Neuron (in vitro differentiated cells): ENCODE measurements at regions not wholly inside any gene's neighbourhood (a gene's known extent, or its start where the extent isn't known, plus 50 kb on each side); places are given as distances from the start of the nearest gene placed in this dataset.
"Not testable (repeated sequence)": the region's sequence is repeated elsewhere in the genome, so short reads cannot be mapped to it uniquely, and the experiment has no call there.

Experiments
- H2AFZ ChIP-seq: one replicate; pipeline ENCODE4 v1.6.1; 2013; ENCODE audit warnings: low read depth, mild to moderate bottlenecking, inconsistent platforms, low read length, moderate library complexity
- H3K27me3 ChIP-seq: one replicate; pipeline ENCODE4 v1.6.1; 2013; ENCODE audit warnings: low read length; ENCODE audit not compliant: insufficient read depth
- H3K36me3 ChIP-seq: one replicate; pipeline ENCODE4 v1.6.1; 2013; ENCODE audit warnings: low read length; ENCODE audit not compliant: insufficient read depth
- H3K4me1 ChIP-seq: one replicate; pipeline ENCODE4 v1.6.1; 2013; ENCODE audit warnings: low read length; ENCODE audit not compliant: insufficient read depth
- H3K4me3 ChIP-seq: 2 replicates; pipeline ENCODE4 v1.5.1; 2013; ENCODE audit warnings: mild to moderate bottlenecking, low read length, moderate library complexity
- H3K9me3 ChIP-seq: one replicate; pipeline ENCODE4 v1.6.1; 2013; ENCODE audit warnings: low read length

- Histone ChIP-seq H2AFZ (no peak overlapping the region), H3K4me3 (no peak overlapping the region), H3K27me3 (no peaks in the 10 kb centered on the region), H3K36me3 (no peaks in the 10 kb centered on the region), H3K4me1 (peaks cover 14% of the 10 kb centered on the region), H3K9me3 (no peaks in the 10 kb centered on the region)
Observed at GRCh38 chr16:64094181-64094965, 1027.5 kb downstream of the CDH11 start.

- H3K4me1 ChIP-seq: peaks cover 14% of the 10 kb centered on the region
- H3K27me3 ChIP-seq: no peaks in the 10 kb centered on the region
- H3K4me3 ChIP-seq: no peak overlapping the region
- H3K9me3 ChIP-seq: no peaks in the 10 kb centered on the region
- H2AFZ ChIP-seq: no peak overlapping the region
- no peaks in the 10 kb centered on the region for H3K36me3 ChIP-seq
Observed at GRCh38 chr16:64092271-64092670, 1029.6 kb downstream of the CDH11 start.

- H3K27me3 ChIP-seq: no peaks in the 10 kb centered on the region
- no peaks in the 10 kb centered on the region for H3K9me3 ChIP-seq
- peaks cover 12% of the 10 kb centered on the region for H3K4me1 ChIP-seq
- H3K4me3 ChIP-seq: no peak overlapping the region
- no peaks in the 10 kb centered on the region for H3K36me3 ChIP-seq
- no peak overlapping the region for H2AFZ ChIP-seq
Observed at GRCh38 chr16:64090327-64090726, 1031.5 kb downstream of the CDH11 start.

GRCh38 chr16:64089697-64090096 is 1032.2 kb downstream of the CDH11 start:
- no peaks in the 10 kb centered on the region for H3K9me3 ChIP-seq
- no peak overlapping the region for H3K4me3 ChIP-seq
- peaks cover 12% of the 10 kb centered on the region for H3K4me1 ChIP-seq
- H2AFZ ChIP-seq: no peak overlapping the region
- no peaks in the 10 kb centered on the region for H3K36me3 ChIP-seq
- H3K27me3 ChIP-seq: no peaks in the 10 kb centered on the region

- Histone ChIP-seq H3K4me3 (no peak overlapping the region), H2AFZ (no peak overlapping the region), H3K9me3 (no peaks in the 10 kb centered on the region), H3K36me3 (no peaks in the 10 kb centered on the region), H3K27me3 (no peaks in the 10 kb centered on the region), H3K4me1 (peaks cover 8% of the 10 kb centered on the region)
Observed at GRCh38 chr16:64088838-64089237, 1033.0 kb downstream of the CDH11 start.

GRCh38 chr16:64085296-64085695 is 1036.6 kb downstream of the CDH11 start:
- no peaks in the 10 kb centered on the region for H3K4me1 ChIP-seq
- H3K27me3 ChIP-seq: no peaks in the 10 kb centered on the region
- H2AFZ ChIP-seq: no peak overlapping the region
- H3K36me3 ChIP-seq: no peaks in the 10 kb centered on the region
- H3K9me3 ChIP-seq: peaks cover 1% of the 10 kb centered on the region
- no peak overlapping the region for H3K4me3 ChIP-seq

- Histone ChIP-seq H3K4me1 (no peaks in the 10 kb centered on the region), H3K36me3 (no peaks in the 10 kb centered on the region), H3K4me3 (no peak overlapping the region), H3K9me3 (peaks cover 1% of the 10 kb centered on the region), H2AFZ (no peak overlapping the region), H3K27me3 (no peaks in the 10 kb centered on the region)
Observed at GRCh38 chr16:64084706-64085105, 1037.2 kb downstream of the CDH11 start.

- Histone ChIP-seq H3K4me3 (no peak overlapping the region), H3K4me1 (no peaks in the 10 kb centered on the region), H2AFZ (no peak overlapping the region), H3K27me3 (no peaks in the 10 kb centered on the region), H3K9me3 (peaks cover 1% of the 10 kb centered on the region), H3K36me3 (no peaks in the 10 kb centered on the region)
Observed at GRCh38 chr16:64083428-64084129, 1038.3 kb downstream of the CDH11 start.

- Histone ChIP-seq H3K4me1 (no peaks in the 10 kb centered on the region), H3K4me3 (no peak overlapping the region), H3K27me3 (no peaks in the 10 kb centered on the region), H3K36me3 (no peaks in the 10 kb centered on the region), H2AFZ (no peak overlapping the region), H3K9me3 (no peaks in the 10 kb centered on the region)
Observed at GRCh38 chr16:64077242-64077641, 1044.6 kb downstream of the CDH11 start.

GRCh38 chr16:64074706-64075105 is 1047.2 kb downstream of the CDH11 start:
- H2AFZ ChIP-seq: no peak overlapping the region
- H3K4me3 ChIP-seq: no peak overlapping the region
- no peaks in the 10 kb centered on the region for H3K36me3 ChIP-seq
- no peaks in the 10 kb centered on the region for H3K9me3 ChIP-seq
- H3K27me3 ChIP-seq: no peaks in the 10 kb centered on the region
- no peaks in the 10 kb centered on the region for H3K4me1 ChIP-seq

- H3K36me3 ChIP-seq, H2AFZ ChIP-seq, H3K9me3 ChIP-seq, H3K27me3 ChIP-seq, H3K4me1 ChIP-seq, H3K4me3 ChIP-seq: not testable (repeated sequence)
Observed at GRCh38 chr16:64072131-64072730, 1049.6 kb downstream of the CDH11 start.

- no peaks in the 10 kb centered on the region for H3K9me3 ChIP-seq
- H3K4me1 ChIP-seq: no peaks in the 10 kb centered on the region
- no peaks in the 10 kb centered on the region for H3K27me3 ChIP-seq
- H3K36me3 ChIP-seq: no peaks in the 10 kb centered on the region
- H2AFZ ChIP-seq: no peak overlapping the region
- H3K4me3 ChIP-seq: no peak overlapping the region
Observed at GRCh38 chr16:64065523-64065922, 1056.3 kb downstream of the CDH11 start.

GRCh38 chr16:64061621-64062020 is 1060.2 kb downstream of the CDH11 start:
- H3K27me3 ChIP-seq: no peaks in the 10 kb centered on the region
- H3K4me1 ChIP-seq: no peaks in the 10 kb centered on the region
- H2AFZ ChIP-seq: no peak overlapping the region
- no peaks in the 10 kb centered on the region for H3K9me3 ChIP-seq
- no peaks in the 10 kb centered on the region for H3K36me3 ChIP-seq
- H3K4me3 ChIP-seq: no peak overlapping the region
